HG03521 (cell line): ENCODE measurements at regions not wholly inside any gene's neighbourhood (a gene's known extent, or its start where the extent isn't known, plus 50 kb on each side); places are given as distances from the start of the nearest gene placed in this dataset.

Experiments used
- ATAC-seq: cut with Tn5 transposase; IDR thresholded peaks from one replicate; pipeline ENCODE4 v1.9.1; 2021; ENCODE audit warnings: mild to moderate bottlenecking, moderate library complexity; ENCODE audit not compliant: unreplicated experiment

GRCh38 chr5:32984851-32985610 is 273.9 kb downstream of the NPR3 start:
- no peak for ATAC-seq

GRCh38 chr5:32989815-32990214 is 278.7 kb downstream of the NPR3 start:
- no peak for ATAC-seq

- ATAC-seq = no peak
These were observed 279.7 kb downstream of the NPR3 start for GRCh38 chr5:32990593-32991420.

- no peak for ATAC-seq
These were observed 280.3 kb downstream of the NPR3 start for GRCh38 chr5:32991421-32991815.

- no peak for ATAC-seq
These were observed 285.2 kb downstream of the NPR3 start for GRCh38 chr5:32996336-32996735.

GRCh38 chr5:33008751-33009418 is 297.8 kb downstream of the NPR3 start:
- ATAC-seq = no peak

GRCh38 chr5:33010846-33011245 is 299.7 kb downstream of the NPR3 start:
- no peak for ATAC-seq

- ATAC-seq = no peak
These were observed 300.7 kb downstream of the NPR3 start for GRCh38 chr5:33011801-33012200.

GRCh38 chr5:33023649-33024048 is 312.5 kb downstream of the NPR3 start:
- ATAC-seq = no peak

GRCh38 chr5:33032271-33033070 is 321.4 kb downstream of the NPR3 start:
- ATAC-seq = no peak

GRCh38 chr5:33033516-33033915 is 322.4 kb downstream of the NPR3 start:
- no peak for ATAC-seq

GRCh38 chr5:33034777-33035176 is 323.7 kb downstream of the NPR3 start:
- no peak for ATAC-seq

- ATAC-seq = no peak
These were observed 324.9 kb downstream of the NPR3 start for GRCh38 chr5:33035851-33036527.

- ATAC-seq = no peak
These were observed 326.0 kb downstream of the NPR3 start for GRCh38 chr5:33037076-33037475.

GRCh38 chr5:33041586-33041985 is 330.5 kb downstream of the NPR3 start:
- no peak for ATAC-seq

GRCh38 chr5:33043343-33043997 is 332.3 kb downstream of the NPR3 start:
- ATAC-seq = no peak

- ATAC-seq = no peak
These were observed 335.0 kb downstream of the NPR3 start for GRCh38 chr5:33046091-33046490.

- ATAC-seq = no peak
These were observed 337.2 kb downstream of the NPR3 start for GRCh38 chr5:33048315-33048714.

- ATAC-seq = no peak
These were observed 338.2 kb downstream of the NPR3 start for GRCh38 chr5:33049298-33049697.

- no peak for ATAC-seq
These were observed 338.7 kb downstream of the NPR3 start for GRCh38 chr5:33049842-33050241.
